ENCODE measurements at regions not wholly inside any gene's neighbourhood (a gene's known extent, or its start where the extent isn't known, plus 50 kb on each side); places are given as distances from the start of the nearest gene placed in this dataset.

GRCh38 chr6:65814071-65814470 is 107.0 kb upstream of the EYS start:
- no peak for DNase-seq
- H3K27me3 Mint-ChIP-seq: no peaks in the 10 kb centered on the region
- peaks cover 13% of the 10 kb centered on the region for H3K9me3 Mint-ChIP-seq
- H3K4me3 Mint-ChIP-seq: no peak overlapping the region
- POLR2A ChIA-PET: no interaction called here
- TF ChIP-seq CTCF (IDR thresholded peaks at IDR 0.05): no peak
- ATAC-seq (ENCODE audit: low read depth): no peak
- H3K4me1 Mint-ChIP-seq: no peaks in the 10 kb centered on the region
- intact Hi-C loops (cut with micrococcal nuclease): no loop called here
- no peak overlapping the region for H3K27ac Mint-ChIP-seq
- CTCF ChIA-PET: no interaction called here
- no peaks in the 10 kb centered on the region for H3K36me3 Mint-ChIP-seq (ENCODE audit: low read depth)

GRCh38 chr6:65803186-65803585 is 96.2 kb upstream of the EYS start:
- POLR2A ChIA-PET: no interaction called here
- no peak for DNase-seq
- no peak overlapping the region for H3K27ac Mint-ChIP-seq
- H3K36me3 Mint-ChIP-seq (ENCODE audit: low read depth): no peaks in the 10 kb centered on the region
- intact Hi-C loops (cut with micrococcal nuclease): no loop called here
- TF ChIP-seq CTCF (IDR thresholded peaks at IDR 0.05): no peak
- CTCF ChIA-PET: no interaction called here
- no peaks in the 10 kb centered on the region for H3K4me1 Mint-ChIP-seq
- H3K9me3 Mint-ChIP-seq: peaks cover 4% of the 10 kb centered on the region
- ATAC-seq (ENCODE audit: low read depth): no peak
- no peaks in the 10 kb centered on the region for H3K27me3 Mint-ChIP-seq
- no peak overlapping the region for H3K4me3 Mint-ChIP-seq

GRCh38 chr6:65799389-65799788 is 92.4 kb upstream of the EYS start:
- no peaks in the 10 kb centered on the region for H3K36me3 Mint-ChIP-seq (ENCODE audit: low read depth)
- CTCF ChIA-PET: no interaction called here
- POLR2A ChIA-PET: no interaction called here
- DNase-seq (no peak), ATAC-seq (ENCODE audit: low read depth) (no peak)
- H3K27me3 Mint-ChIP-seq: no peaks in the 10 kb centered on the region
- intact Hi-C loops (cut with micrococcal nuclease): no loop called here
- H3K27ac Mint-ChIP-seq: no peak overlapping the region
- no peaks in the 10 kb centered on the region for H3K4me1 Mint-ChIP-seq
- no peak overlapping the region for H3K4me3 Mint-ChIP-seq
- peaks cover 2% of the 10 kb centered on the region for H3K9me3 Mint-ChIP-seq
- TF ChIP-seq CTCF (IDR thresholded peaks at IDR 0.05): no peak

GRCh38 chr6:65798280-65799014 is 91.4 kb upstream of the EYS start:
- Mint-ChIP-seq H3K4me1 (no peaks in the 10 kb centered on the region), H3K36me3 (ENCODE audit: low read depth) (no peaks in the 10 kb centered on the region), H3K4me3 (no peak overlapping the region), H3K27ac (no peak overlapping the region), H3K9me3 (peaks cover 3% of the 10 kb centered on the region), H3K27me3 (no peaks in the 10 kb centered on the region)
- CTCF ChIA-PET: no interaction called here
- DNase-seq: no peak
- no peak for TF ChIP-seq CTCF (IDR thresholded peaks at IDR 0.05)
- POLR2A ChIA-PET: no interaction called here
- intact Hi-C loops (cut with micrococcal nuclease): no loop called here
- no peak for ATAC-seq (ENCODE audit: low read depth)

GRCh38 chr6:65790666-65791065 is 83.6 kb upstream of the EYS start:
- intact Hi-C loops (cut with micrococcal nuclease): no loop called here
- DNase-seq (no peak), ATAC-seq (ENCODE audit: low read depth) (no peak)
- Mint-ChIP-seq H3K4me3 (no peak overlapping the region), H3K36me3 (ENCODE audit: low read depth) (no peaks in the 10 kb centered on the region), H3K9me3 (peaks cover 10% of the 10 kb centered on the region), H3K27ac (no peak overlapping the region), H3K27me3 (no peaks in the 10 kb centered on the region), H3K4me1 (no peaks in the 10 kb centered on the region)
- POLR2A ChIA-PET: no interaction called here
- CTCF ChIA-PET: no interaction called here
- TF ChIP-seq CTCF (IDR thresholded peaks at IDR 0.05): no peak

Measured in activated B cell treated with CpG ODN at 0.5 μM for 24 hours (primary cell).